ENCODE measurements at regions not wholly inside any gene's neighbourhood (a gene's known extent, or its start where the extent isn't known, plus 50 kb on each side); places are given as distances from the start of the nearest gene placed in this dataset.

DNA sequence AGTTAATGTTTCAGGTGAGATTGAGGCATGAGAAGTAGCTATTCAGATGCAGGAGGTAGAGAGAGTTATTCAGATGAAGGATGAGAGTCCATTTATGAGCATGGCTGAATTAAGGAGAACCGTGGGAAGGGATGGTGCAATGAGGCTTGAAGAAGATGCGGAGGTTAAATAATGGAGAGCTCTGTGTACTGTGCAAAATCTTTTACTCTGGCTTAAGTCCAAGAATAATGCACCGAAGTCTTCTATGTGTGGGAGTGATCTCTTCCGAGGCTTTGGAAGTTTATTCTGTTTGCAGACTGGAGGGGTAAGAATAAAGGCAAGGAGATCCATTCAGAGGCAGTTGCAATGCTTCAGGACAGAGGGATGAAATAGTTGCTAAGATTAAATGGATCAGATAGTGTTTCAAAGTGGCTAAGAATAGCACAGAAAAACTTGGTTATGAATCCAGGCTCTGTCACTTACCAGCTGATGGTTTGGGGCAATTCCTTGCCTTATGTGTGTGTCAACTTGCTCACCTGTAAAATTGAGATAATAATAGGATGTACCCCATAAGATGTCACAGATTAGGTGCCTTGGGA lies 467.1 kb downstream of the HDGFL1 start:
- no peak overlapping the region for H2BK5ac ChIP-seq (ENCODE audit: insufficient read length, low read length)
- no peak overlapping the region for H2AFZ ChIP-seq (ENCODE audit: low read length)
- no peaks in the 10 kb centered on the region for H3K79me2 ChIP-seq (ENCODE audit: insufficient read depth, low read length)
- H3K9ac ChIP-seq (ENCODE audit: extremely low read depth, insufficient read length, low read length): no peak overlapping the region
- no peak overlapping the region for H3K4me3 Mint-ChIP-seq
- no peaks in the 10 kb centered on the region for H3K79me1 ChIP-seq (ENCODE audit: insufficient read depth, low read depth, low read length, poor library complexity, severe bottlenecking)
- no peaks in the 10 kb centered on the region for H3K9me3 Mint-ChIP-seq
- no peaks in the 10 kb centered on the region for H4K20me1 ChIP-seq (ENCODE audit: control insufficient read depth, insufficient read depth, insufficient read length)
- H3K4me2 ChIP-seq (ENCODE audit: insufficient read depth, insufficient read length, low read length): no peak overlapping the region
- H3K9me3 ChIP-seq (ENCODE audit: control insufficient read depth, low read depth, low read length): no peaks in the 10 kb centered on the region
- H3K4me1 ChIP-seq (ENCODE audit: insufficient read depth, low read length): no peaks in the 10 kb centered on the region
- H2BK12ac ChIP-seq (ENCODE audit: insufficient read length, low read depth, low read length): no peak overlapping the region
- H4K5ac ChIP-seq (ENCODE audit: insufficient read length, low read depth, low read length): no peak overlapping the region
- H4K8ac ChIP-seq (replicated peaks; ENCODE audit: insufficient read length, low read depth, low read length): no peak overlapping the region
- no peaks in the 10 kb centered on the region for H3K27me3 ChIP-seq (ENCODE audit: insufficient read depth, low read length)
- no peak overlapping the region for H3K27ac Mint-ChIP-seq
- WGBS (ENCODE audit: extremely low coverage, insufficient read length, low lambda C conversion rate): no CpG with 5 or more reads among the region's 4 CpGs
- H3K27ac ChIP-seq (ENCODE audit: insufficient read length, low read depth, low read length): no peak overlapping the region
- H3K23me2 ChIP-seq (ENCODE audit: insufficient read length, low read depth, low read length, poor library complexity, severe bottlenecking): no peaks in the 10 kb centered on the region
- H2AK5ac ChIP-seq (ENCODE audit: insufficient read length, low read length): no peak overlapping the region
- no peaks in the 10 kb centered on the region for H3K36me3 Mint-ChIP-seq (ENCODE audit: insufficient read depth in 1 of 3, low read depth in 3 of 3)
- H3K23ac ChIP-seq (ENCODE audit: insufficient read length, low read depth, low read length): no peak overlapping the region
- DNase-seq: no peak
- H3K4me1 Mint-ChIP-seq: no peaks in the 10 kb centered on the region
- no peak for TF ChIP-seq CTCF (conservative IDR thresholded peaks at IDR 0.05)
- no peak overlapping the region for H3K14ac ChIP-seq (ENCODE audit: insufficient read depth, low read length)
- no peak overlapping the region for H3K18ac ChIP-seq (ENCODE audit: insufficient read length, low read depth, low read length)
- H2BK20ac ChIP-seq (ENCODE audit: low read depth, low read length, poor library complexity, severe bottlenecking): no peak overlapping the region
- H3K27me3 Mint-ChIP-seq (ENCODE audit: low read depth): no peaks in the 10 kb centered on the region
- no peak overlapping the region for H2BK120ac ChIP-seq (ENCODE audit: low read depth, low read length, poor library complexity, severe bottlenecking)
- no peak overlapping the region for H4K91ac ChIP-seq (ENCODE audit: insufficient read length, low read depth, low read length)
- H3K56ac ChIP-seq (ENCODE audit: insufficient read length, low read depth, low read length): no peak overlapping the region
- no peak overlapping the region for H3T11ph ChIP-seq (ENCODE audit: low read length)
- H2BK15ac ChIP-seq (ENCODE audit: low read depth, low read length): no peak overlapping the region
- H3K4ac ChIP-seq (ENCODE audit: low read depth, low read length): no peak overlapping the region
